Kidney (tissue), 13 donors: ENCODE measurements at regions not wholly inside any gene's neighbourhood (a gene's known extent, or its start where the extent isn't known, plus 50 kb on each side); places are given as distances from the start of the nearest gene placed in this dataset.

Source experiments
- DNase-seq, 5 donors: peaks; one replicate each; pipeline ENCODE4 v3.0.0-alpha.2; 2013 to 2020
- FAIRE-seq: peaks from 2 replicates; lab custom pipeline; 2012; peaks lifted over from hg19 to GRCh38; lab: Jason Lieb, UNC
- H3K27ac ChIP-seq, 2 donors: one replicate each; pipeline ENCODE4 v1.7.0; 2013; ENCODE audit warnings: low read depth in 2 of 2, low read length in 2 of 2, inconsistent platforms in 1 of 2
- H3K27me3 ChIP-seq: one replicate; pipeline ENCODE4 v1.7.1; 2013; ENCODE audit warnings: low read length, inconsistent platforms; ENCODE audit not compliant: control insufficient read depth, insufficient read depth
- H3K36me3 ChIP-seq, 3 donors: one replicate each; pipeline versions ENCODE4 v1.7.0 to v1.7.1; 2013; ENCODE audit warnings: low read length in 3 of 3, control low read depth in 1 of 3, inconsistent platforms in 1 of 3; ENCODE audit not compliant: insufficient read depth in 3 of 3, control insufficient read depth in 2 of 3
- H3K4me1 ChIP-seq, 3 donors: one replicate each; pipeline versions ENCODE4 v1.7.0 to v1.7.1; 2013; ENCODE audit warnings: low read length in 3 of 3, inconsistent platforms in 1 of 3, low read depth in 1 of 3; ENCODE audit not compliant: control insufficient read depth in 2 of 3, insufficient read depth in 2 of 3
- H3K4me3 ChIP-seq, 3 donors: one replicate each; pipeline versions ENCODE4 v1.7.0 to v1.8.1; 2013; ENCODE audit warnings: low read length in 3 of 3, control low read depth in 1 of 3, inconsistent platforms in 1 of 3
- H3K9ac ChIP-seq, 3 donors: one replicate each; pipeline versions ENCODE4 v1.7.0 to v1.7.1; 2013; ENCODE audit warnings: low read length in 3 of 3, control low read depth in 1 of 3, inconsistent platforms in 1 of 3
- H3K9me3 ChIP-seq, 3 donors: one replicate each; pipeline versions ENCODE4 v1.7.0 to v1.7.1; 2013; ENCODE audit warnings: low read length in 3 of 3, control low read depth in 1 of 3, inconsistent platforms in 1 of 3; ENCODE audit not compliant: control insufficient read depth in 2 of 3, insufficient read depth in 1 of 3
- CTCF ChIP-seq: IDR thresholded peaks from 3 replicates; pipeline ENCODE4 v1.5.1; 2012; ENCODE audit warnings: mild to moderate bottlenecking, moderate library complexity, borderline replicate concordance; ENCODE audit not compliant: insufficient read depth; ENCODE audit errors: extremely low read depth
- intact Hi-C: fragments of 100-400 bp; cut with DNase I; formaldehyde crosslinking; loops from one replicate; pipeline ENCODE4 v1.11.1; 2022
- donor health status: control.
- donor health status: control.
- donor health status: control.
- donor health status: control.
- donor health status: control.
- donor health status: DM: yes; HTN: yes; CAD: no.
- donor health status: Normal renal cell carcinoma (clear cell type).

- intact Hi-C loops = no loop called here
- FAIRE-seq (no peak), DNase-seq (no peak)
- H3K27me3 ChIP-seq = no peaks in the 10 kb centered on the region
- no peaks in the 10 kb centered on the region for H3K9me3 ChIP-seq
- H3K9ac ChIP-seq = no peak overlapping the region
- TF ChIP-seq CTCF = no peak
- no peaks in the 10 kb centered on the region for H3K36me3 ChIP-seq
- no peak overlapping the region for H3K27ac ChIP-seq
- H3K4me1 ChIP-seq = no peaks in the 10 kb centered on the region
- no peak overlapping the region for H3K4me3 ChIP-seq
These were observed 655.2 kb downstream of the DIPK2A start for GRCh38 chr3:144626835-144627234.

DNA sequence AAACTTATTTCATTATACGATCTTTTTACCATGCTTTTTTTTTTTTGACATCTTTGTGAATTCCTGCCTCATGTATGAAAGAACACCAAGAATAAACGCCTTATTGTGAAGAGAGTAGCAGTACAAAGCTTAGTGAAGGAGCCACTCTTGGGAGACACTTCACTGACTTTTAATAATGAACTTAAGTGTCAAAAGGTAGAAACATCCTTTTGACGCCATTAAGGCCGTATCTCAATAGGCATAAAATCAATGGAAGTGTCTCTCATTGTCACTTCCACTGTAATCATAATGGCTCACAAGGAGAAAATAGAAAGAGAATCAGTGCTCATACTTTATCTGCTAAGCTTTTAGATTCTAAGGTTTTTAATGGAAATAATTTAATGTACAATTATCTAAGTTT lies 657.8 kb downstream of the DIPK2A start:
- Histone ChIP-seq H3K27ac (no peak overlapping the region), H3K36me3 (no peaks in the 10 kb centered on the region), H3K4me1 (no peaks in the 10 kb centered on the region), H3K4me3 (no peak overlapping the region), H3K9me3 (no peaks in the 10 kb centered on the region), H3K9ac (no peak overlapping the region), H3K27me3 (no peaks in the 10 kb centered on the region)
- DNase-seq (no peak), FAIRE-seq (no peak)
- intact Hi-C loops = no loop called here
- no peak for TF ChIP-seq CTCF

- TF ChIP-seq CTCF = no peak
- intact Hi-C loops = no loop called here
- H3K9me3 ChIP-seq = no peaks in the 10 kb centered on the region
- no peak overlapping the region for H3K9ac ChIP-seq
- FAIRE-seq (no peak), DNase-seq (peak in 3 of 5 donors; percentile 9 to 38 (median 25))
- H3K4me3 ChIP-seq = no peak overlapping the region
- no peaks in the 10 kb centered on the region for H3K36me3 ChIP-seq
- no peak overlapping the region for H3K27ac ChIP-seq
- no peaks in the 10 kb centered on the region for H3K27me3 ChIP-seq
- H3K4me1 ChIP-seq = no peaks in the 10 kb centered on the region
These were observed 665.2 kb downstream of the DIPK2A start for GRCh38 chr3:144636833-144637232.

- Histone ChIP-seq H3K4me1 (no peaks in the 10 kb centered on the region), H3K9ac (no peak overlapping the region), H3K27me3 (no peaks in the 10 kb centered on the region), H3K9me3 (no peaks in the 10 kb centered on the region), H3K36me3 (no peaks in the 10 kb centered on the region), H3K27ac (no peak overlapping the region), H3K4me3 (no peak overlapping the region)
- peak; percentile 6 for FAIRE-seq
- DNase-seq = no peak
- TF ChIP-seq CTCF = no peak
- intact Hi-C loops = no loop called here
These were observed 666.4 kb downstream of the DIPK2A start for GRCh38 chr3:144638009-144638408.
